AG10803 (cell line): ENCODE measurements at regions not wholly inside any gene's neighbourhood (a gene's known extent, or its start where the extent isn't known, plus 50 kb on each side); places are given as distances from the start of the nearest gene placed in this dataset.

ENCODE experiments used
- DNase-seq: peaks from one replicate; pipeline ENCODE4 v3.0.0; 2010; ENCODE audit warnings: low read depth
- H3K4me3 ChIP-seq: 2 replicates; pipeline ENCODE4 v1.5.1; 2011; ENCODE audit warnings: mild to moderate bottlenecking, low read length, control low read depth
- CTCF ChIP-seq: conservative IDR thresholded peaks from 2 replicates; pipeline ENCODE4 v1.5.1; 2011; ENCODE audit warnings: mild to moderate bottlenecking, low read length, control low read depth, inconsistent platforms

DNA sequence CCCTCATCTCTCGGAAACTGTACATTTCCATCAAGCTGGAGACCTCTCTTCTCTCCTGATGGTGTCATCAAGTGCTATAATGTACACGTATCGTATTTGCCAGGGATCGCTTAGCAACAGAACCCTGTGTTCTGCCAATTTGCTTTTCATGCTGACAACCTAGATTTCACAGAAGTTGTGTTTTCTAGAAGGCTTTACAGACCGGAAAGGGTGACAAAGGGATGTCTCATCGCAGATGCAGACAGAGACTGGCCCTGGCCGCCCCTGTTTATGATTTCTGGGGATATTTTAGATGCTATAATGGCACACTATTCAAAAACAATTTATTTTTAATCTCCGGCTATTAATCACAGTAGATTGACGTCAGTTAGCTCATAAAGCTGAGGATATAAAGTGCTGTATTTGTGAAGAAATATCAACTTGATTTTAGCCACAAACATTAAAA is 291.4 kb downstream of the IRS2 start:
- peak; percentile 67 for DNase-seq
- H3K4me3 ChIP-seq, result no peak overlapping the region
- no peak for TF ChIP-seq CTCF

GRCh38 chr13:109485136-109485794 is 301.1 kb downstream of the IRS2 start:
- no peak for DNase-seq
- no peak for TF ChIP-seq CTCF

GRCh38 chr13:109483284-109483683 is 303.1 kb downstream of the IRS2 start:
- no peak for DNase-seq
- TF ChIP-seq CTCF, result no peak
- H3K4me3 ChIP-seq, result no peak overlapping the region

More at GRCh38 chr13:109485136-109485794, 301.1 kb downstream of the IRS2 start:
- H3K4me3 ChIP-seq, result no peak overlapping the region

- no peak for DNase-seq
- no peak for TF ChIP-seq CTCF
- no peak overlapping the region for H3K4me3 ChIP-seq
Observed at GRCh38 chr13:109481040-109481439, 305.3 kb downstream of the IRS2 start.

GRCh38 chr13:109480011-109480955 is 306.1 kb downstream of the IRS2 start:
- TF ChIP-seq CTCF, result no peak

DNA sequence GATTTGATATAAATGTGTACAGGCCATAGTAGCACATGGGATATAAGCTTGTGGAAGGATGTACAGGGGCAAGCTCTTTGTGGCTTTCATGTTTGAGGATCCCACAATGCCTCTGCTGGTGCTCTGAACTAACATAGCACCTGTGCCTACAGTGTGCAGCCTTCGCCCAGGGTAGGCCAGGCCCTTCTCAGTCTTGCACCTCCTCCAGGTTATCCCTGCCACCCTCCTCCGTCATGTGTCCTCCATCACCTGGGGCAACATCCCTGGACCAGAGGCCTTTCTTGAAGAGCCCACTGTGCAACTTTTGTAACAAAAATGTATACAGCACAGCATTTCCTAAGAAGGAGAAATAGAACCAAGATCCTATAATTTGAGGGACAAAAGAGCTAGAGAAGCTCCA is 306.8 kb downstream of the IRS2 start:
- DNase-seq, result no peak
- no peak for TF ChIP-seq CTCF
- H3K4me3 ChIP-seq, result no peak overlapping the region

More at GRCh38 chr13:109480011-109480955, 306.1 kb downstream of the IRS2 start:
- DNase-seq, result peak; percentile 51
- no peak overlapping the region for H3K4me3 ChIP-seq
